Testis (tissue), 2 donors: ENCODE measurements at regions not wholly inside any gene's neighbourhood (a gene's known extent, or its start where the extent isn't known, plus 50 kb on each side); places are given as distances from the start of the nearest gene placed in this dataset.
A peak's percentile ranks its signal among the peaks of the same experiment; 100 is the strongest.

Experiments
- DNase-seq: peaks from one replicate; pipeline ENCODE4 v3.0.0-alpha.2; 2019
- H3K27ac ChIP-seq, 2 donors: fragments of 200-600 bp; sonication (generic); one replicate each; pipeline ENCODE4 v1.5.1; 2019
- H3K27me3 ChIP-seq: fragments of 200-600 bp; sonication (generic); one replicate; pipeline ENCODE4 v1.5.1; 2019
- H3K36me3 ChIP-seq: fragments of 200-600 bp; sonication (generic); one replicate; pipeline ENCODE4 v1.5.1; 2017; ENCODE audit warnings: low read depth; ENCODE audit errors: missing control alignments
- H3K4me1 ChIP-seq: fragments of 200-600 bp; sonication (generic); one replicate; pipeline ENCODE4 v1.5.1; 2019
- H3K4me3 ChIP-seq, 2 donors: fragments of 200-600 bp; sonication (generic); one replicate each; pipeline ENCODE4 v1.5.1; 2017 to 2019
- H3K9me3 ChIP-seq: fragments of 200-600 bp; sonication (generic); one replicate; pipeline ENCODE4 v1.5.1; 2017
- CTCF ChIP-seq, 3 experiments: fragments of 450-650 bp in 2 of 3; fragments of 200-600 bp in 1 of 3; sonication (generic) in 1 of 3; IDR thresholded peaks; one replicate each; pipeline ENCODE4 v1.5.1; 2016 to 2019; ENCODE audit warnings: antibody characterized with exemption in 3 of 3, mild to moderate bottlenecking in 2 of 3, moderate library complexity in 1 of 3
- POLR2A ChIP-seq: fragments of 450-650 bp; IDR thresholded peaks from one replicate; pipeline ENCODE4 v1.6.1; 2017; ENCODE audit warnings: antibody characterized with exemption, mild to moderate bottlenecking, moderate library complexity
- WGBS, 2 donors: methylation state at CpG; one replicate each; pipeline ENCODE4 v1.1.5; 2018; 5-methylcytosine and 5-hydroxymethylcytosine counted together
- intact Hi-C: fragments of 100-400 bp; cut with DNase I; formaldehyde crosslinking; loops from one replicate; pipeline ENCODE4 v1.15.1; 2023; ENCODE audit warnings: low total_unique reads

GRCh38 chr2:240256704-240257637 is 116.5 kb upstream of the OTOS start:
- Histone ChIP-seq H3K9me3 (no peaks in the 10 kb centered on the region), H3K4me1 (peaks cover 44% of the 10 kb centered on the region), H3K4me3 (no peak overlapping the region), H3K36me3 (no peaks in the 10 kb centered on the region), H3K27ac (no peak overlapping the region), H3K27me3 (no peaks in the 10 kb centered on the region)
- DNase-seq = no peak
- TF ChIP-seq CTCF (IDR thresholded peaks at IDR 0.05) (no peak), POLR2A (no peak)
- 91 to 93% methylated on average over 13 to 26 of the region's 26 CpGs for WGBS, 2 donors
- intact Hi-C loops = no loop called here

- no peak overlapping the region for H3K4me3 ChIP-seq
- no peaks in the 10 kb centered on the region for H3K36me3 ChIP-seq
- no peak for DNase-seq
- TF ChIP-seq POLR2A (no peak), CTCF (IDR thresholded peaks at IDR 0.05) (no peak)
- peaks cover 34% of the 10 kb centered on the region for H3K4me1 ChIP-seq
- H3K27ac ChIP-seq = peak overlapping the region; percentile 75 to 76
- no peaks in the 10 kb centered on the region for H3K27me3 ChIP-seq
- intact Hi-C loops = no loop called here
- no peaks in the 10 kb centered on the region for H3K9me3 ChIP-seq
- 82 to 88% methylated on average over 11 to 23 of the region's 23 CpGs for WGBS, 2 donors
Observed at GRCh38 chr2:240257940-240258580, 117.6 kb upstream of the OTOS start.

- Histone ChIP-seq H3K4me1 (peaks cover 28% of the 10 kb centered on the region), H3K4me3 (no peak overlapping the region), H3K27ac (peak overlapping the region; percentile 75 to 76), H3K9me3 (no peaks in the 10 kb centered on the region), H3K27me3 (no peaks in the 10 kb centered on the region), H3K36me3 (no peaks in the 10 kb centered on the region)
- intact Hi-C loops = no loop called here
- 73 to 100% methylated on average over 1 to 10 of the region's 10 CpGs for WGBS, 2 donors
- TF ChIP-seq CTCF (IDR thresholded peaks at IDR 0.05) (no peak), POLR2A (no peak)
- DNase-seq = no peak
Observed at GRCh38 chr2:240258685-240259084, 118.2 kb upstream of the OTOS start.

GRCh38 chr2:240259201-240259923 is 118.9 kb upstream of the OTOS start:
- Histone ChIP-seq H3K9me3 (no peaks in the 10 kb centered on the region), H3K4me1 (peaks cover 24% of the 10 kb centered on the region), H3K27me3 (no peaks in the 10 kb centered on the region), H3K27ac (peak overlapping the region; percentile 75 to 76), H3K4me3 (no peak overlapping the region), H3K36me3 (no peaks in the 10 kb centered on the region)
- 38 to 61% methylated on average over 6 to 17 of the region's 17 CpGs for WGBS, 2 donors
- peak; percentile 90 for DNase-seq
- intact Hi-C loops = no loop called here
- no peak for TF ChIP-seq CTCF (IDR thresholded peaks at IDR 0.05)
- no peak for TF ChIP-seq POLR2A
